GM12878 (cell line): ENCODE measurements at regions not wholly inside any gene's neighbourhood (a gene's known extent, or its start where the extent isn't known, plus 50 kb on each side); places are given as distances from the start of the nearest gene placed in this dataset.

Experiments used
- ATAC-seq: fragments of 200-7000 bp; cut with Tn5 transposase; 3 replicates; pipeline ENCODE4 v1.9.1; 2020; ENCODE audit warnings: mild to moderate bottlenecking, moderate library complexity
- BruUV-seq: library from RNA; stranded (reverse); fragments of 400-500 nt; replicated peaks from 2 replicates; lab custom pipeline; 2021; lab: Mats Ljungman, UMichigan
- CTCF ChIA-PET: fragments of 300-600 bp; sonication (Branson Sonifier 250); formaldehyde crosslinking; extraction: SDS; loops from one replicate; lab custom pipeline; 2021; ENCODE audit warnings: inconsistent platforms; lab: Yijun Ruan, JAX
- POLR2A ChIA-PET: fragments of 350-600 bp; formaldehyde crosslinking; extraction: SDS; loops from one replicate; lab custom pipeline; 2021; ENCODE audit warnings: inconsistent platforms; lab: Charles Lee
- RAD21 ChIA-PET: fragments of 300-600 bp; sonication (Branson Sonifier 250); formaldehyde crosslinking; loops from one replicate; lab custom pipeline; 2023; ENCODE audit warnings: antibody characterized with exemption; ENCODE audit not compliant: unreplicated experiment; lab: Charles Lee
- SMC1A ChIA-PET: fragments of 300-600 bp; sonication (Branson Sonifier 250); formaldehyde crosslinking; loops from one replicate; lab custom pipeline; 2023; ENCODE audit not compliant: unreplicated experiment, uncharacterized antibody; lab: Charles Lee
- DNase-seq: peaks from one replicate; pipeline ENCODE4 v3.0.0-alpha.2; 2011; ENCODE audit warnings: low read depth, low spot score
- FAIRE-seq: peaks from 3 replicates; lab custom pipeline; 2011; peaks lifted over from hg19 to GRCh38; lab: Jason Lieb, UNC
- H2AFZ ChIP-seq: 2 replicates; pipeline ENCODE4 v1.6.0; 2011; ENCODE audit warnings: low read depth, low read length, control low read depth; ENCODE audit not compliant: control insufficient read depth
- H3K27ac ChIP-seq: 2 replicates; pipeline ENCODE4 v1.5.1; 2011; ENCODE audit warnings: control low read depth; ENCODE audit not compliant: control insufficient read depth, insufficient read depth
- H3K27me3 ChIP-seq, 2 experiments: replicated peaks in 1 of 2; 2 replicates each; pipeline versions ENCODE4 v1.6.0 to v1.6.1; 2011; ENCODE audit warnings: low read length in 1 of 2; ENCODE audit not compliant: control insufficient read depth in 2 of 2, insufficient read depth in 2 of 2
- H3K36me3 ChIP-seq, 2 experiments: 2 replicates each; pipeline ENCODE4 v1.5.1; 2011; ENCODE audit warnings: low read length in 1 of 2; ENCODE audit not compliant: control insufficient read depth in 2 of 2, insufficient read depth in 2 of 2
- H3K4me1 ChIP-seq: 2 replicates; pipeline ENCODE4 v1.6.1; 2011; ENCODE audit warnings: mild to moderate bottlenecking, low read length, moderate library complexity, mixed read lengths; ENCODE audit not compliant: control insufficient read depth, insufficient read depth
- H3K4me2 ChIP-seq: 2 replicates; pipeline ENCODE4 v1.6.0; 2011; ENCODE audit warnings: control low read depth; ENCODE audit not compliant: control insufficient read depth, insufficient read depth
- H3K4me3 ChIP-seq: fragments of 200-600 bp; sonication (generic); 2 replicates; pipeline ENCODE4 v1.5.1; 2016
- H3K79me2 ChIP-seq: 2 replicates; pipeline ENCODE4 v1.6.0; 2011; ENCODE audit warnings: low read length; ENCODE audit not compliant: control insufficient read depth, insufficient read depth
- H3K9ac ChIP-seq: 2 replicates; pipeline ENCODE4 v1.8.0; 2011; ENCODE audit warnings: low read length, control low read depth, mixed read lengths; ENCODE audit not compliant: control insufficient read depth, insufficient read depth
- H3K9me3 ChIP-seq: replicated peaks from 3 replicates; pipeline ENCODE4 v1.5.1; 2011; ENCODE audit warnings: mild to moderate bottlenecking, low read length; ENCODE audit not compliant: control insufficient read depth, insufficient read depth
- H4K20me1 ChIP-seq: 2 replicates; pipeline ENCODE4 v1.6.0; 2011; ENCODE audit not compliant: control insufficient read depth, insufficient read depth
- ASH2L ChIP-seq: fragments of 300-600, 200-600 bp; sonication (generic); IDR thresholded peaks from 2 replicates; pipeline ENCODE4 v1.6.1; 2017; ENCODE audit warnings: low read depth, mild to moderate bottlenecking, borderline replicate concordance
- CBFB ChIP-seq: IDR thresholded peaks from 2 replicates; pipeline ENCODE4 v1.6.1; 2016; ENCODE audit warnings: antibody characterized with exemption, low read depth
- CEBPZ ChIP-seq: fragments of 150-350 bp; IDR thresholded peaks from 2 replicates; pipeline ENCODE4 v1.6.1; 2016; ENCODE audit warnings: low read depth, low read length
- CHD2 ChIP-seq: IDR thresholded peaks from 2 replicates; pipeline ENCODE4 v1.6.1; 2011; ENCODE audit warnings: low read depth, low read length, improper control_type of control experiment, borderline replicate concordance
- ESRRA ChIP-seq: IDR thresholded peaks from 2 replicates; pipeline ENCODE4 v1.6.1; 2012; ENCODE audit warnings: mild to moderate bottlenecking, low read length, improper control_type of control experiment
- HCFC1 ChIP-seq: fragments of 150-350 bp; IDR thresholded peaks from 2 replicates; pipeline ENCODE4 v1.6.1; 2014; ENCODE audit warnings: low read length
- KLF5 ChIP-seq: fragments of 450-650 bp; IDR thresholded peaks from 2 replicates; pipeline ENCODE4 v1.6.1; 2014; ENCODE audit warnings: mild to moderate bottlenecking; ENCODE audit not compliant: partially characterized antibody
- MYC ChIP-seq: IDR thresholded peaks from 2 replicates; pipeline ENCODE4 v1.6.1; 2011; ENCODE audit warnings: mild to moderate bottlenecking, low read length, moderate library complexity, inconsistent platforms; ENCODE audit not compliant: insufficient read depth, insufficient replicate concordance, insufficient read length, severe bottlenecking
- WGBS: methylation state at CpG from one replicate; pipeline ENCODE4 v1.1.6; 2016; ENCODE audit warnings: low lambda C conversion rate; ENCODE audit not compliant: insufficient replicate concordance, insufficient coverage; ENCODE audit errors: missing lambda C conversion rate; 5-methylcytosine and 5-hydroxymethylcytosine counted together
- in situ Hi-C: fragments of 300-500 bp; cut with MboI; formaldehyde crosslinking; loops from 9 replicates; pipeline ENCODE4 v1.14.3; 2018; ENCODE audit warnings: mixed read lengths
- intact Hi-C: fragments of 100-400 bp; cut with micrococcal nuclease; formaldehyde crosslinking; loops from one replicate; pipeline ENCODE4 v1.14.2; 2022; ENCODE audit not compliant: unreplicated experiment

GRCh38 chr6:21398741-21399325 is 194.7 kb upstream of the SOX4 start:
- ATAC-seq, result no peak
- DNase-seq, result no peak
- Histone ChIP-seq H3K9me3 (no peaks in the 10 kb centered on the region), H3K9ac (no peak overlapping the region), H3K4me3 (no peak overlapping the region), H3K4me2 (no peak overlapping the region), H2AFZ (no peak overlapping the region), H3K36me3 (no peaks in the 10 kb centered on the region), H4K20me1 (no peaks in the 10 kb centered on the region), H3K79me2 (no peaks in the 10 kb centered on the region), H3K4me1 (no peaks in the 10 kb centered on the region; the same call in 1 of the 2 replicates), H3K27me3 (no peaks in the 10 kb centered on the region), H3K27ac (no peak overlapping the region)
- CTCF ChIA-PET, result no interaction called here
- BruUV-seq, result no TSS peak
- TF ChIP-seq ASH2L (no peak), CHD2 (no peak), KLF5 (no peak), MYC (no peak), HCFC1 (no peak), ESRRA (no peak), CBFB (no peak), CEBPZ (no peak)
- intact Hi-C loops (no loop called here), in situ Hi-C loops (no loop called here)
- 27% methylated on average over 10 of the region's 10 CpGs for WGBS
- POLR2A ChIA-PET, result no interaction called here
- SMC1A ChIA-PET, result no interaction called here
- FAIRE-seq, result no peak
- RAD21 ChIA-PET, result no interaction called here
